Panc1 (cell line): ENCODE measurements at regions not wholly inside any gene's neighbourhood (a gene's known extent, or its start where the extent isn't known, plus 50 kb on each side); places are given as distances from the start of the nearest gene placed in this dataset.

Source experiments
- ATAC-seq: fragments of 200-7000 bp; cut with Tn5 transposase; 2 replicates; pipeline ENCODE4 v1.9.1; 2020; ENCODE audit warnings: mild to moderate bottlenecking, moderate library complexity
- BruUV-seq: library from RNA; stranded (reverse); fragments of 400-500 nt; replicated peaks from 2 replicates; lab custom pipeline; 2021; lab: Mats Ljungman, UMichigan
- CTCF ChIA-PET: fragments of 300-600 bp; sonication (Branson Sonifier 250); formaldehyde crosslinking; loops from one replicate; lab custom pipeline; 2022; ENCODE audit warnings: antibody characterized with exemption; lab: Charles Lee
- POLR2A ChIA-PET: fragments of 300-600 bp; sonication (Branson Sonifier 250); formaldehyde crosslinking; loops from one replicate; lab custom pipeline; 2022; ENCODE audit warnings: antibody characterized with exemption; lab: Charles Lee
- DNase-seq: peaks from one replicate; pipeline ENCODE4 v3.0.0-alpha.2; 2010; ENCODE audit warnings: low read depth, low spot score
- H3K27ac ChIP-seq: 2 replicates; pipeline ENCODE4 v1.5.1; 2011; ENCODE audit warnings: mild to moderate bottlenecking, low read length, inconsistent platforms
- H3K27me3 ChIP-seq: fragments of 200-500 bp; sonication (Bioruptor generic); 2 replicates; pipeline ENCODE4 v1.6.0; 2014; ENCODE audit warnings: low read length, inconsistent platforms; ENCODE audit not compliant: control insufficient read depth, insufficient read depth
- H3K36me3 ChIP-seq: fragments of 200-500 bp; sonication (Bioruptor generic); 2 replicates; pipeline ENCODE4 v1.5.1; 2014; ENCODE audit warnings: inconsistent platforms, mild to moderate bottlenecking, low read length, moderate library complexity; ENCODE audit not compliant: control insufficient read depth, insufficient read depth
- H3K4me1 ChIP-seq: 2 replicates; pipeline ENCODE4 v1.5.1; 2011; ENCODE audit warnings: inconsistent platforms, mild to moderate bottlenecking, low read length, moderate library complexity; ENCODE audit not compliant: control insufficient read depth, insufficient read depth
- H3K4me3 ChIP-seq, 2 experiments: 2 replicates each; pipeline ENCODE4 v1.5.1; 2011 to 2012; ENCODE audit warnings: low read depth in 2 of 2, low read length in 2 of 2, mild to moderate bottlenecking in 2 of 2, inconsistent platforms in 1 of 2, moderate library complexity in 1 of 2
- H3K9me3 ChIP-seq: fragments of 200-500 bp; sonication (Bioruptor generic); 2 replicates; pipeline ENCODE4 v1.5.1; 2014; ENCODE audit warnings: low read depth, mild to moderate bottlenecking, inconsistent platforms, low read length, moderate library complexity; ENCODE audit not compliant: control insufficient read depth, insufficient read depth
- CTCF ChIP-seq: fragments of 450-650 bp; IDR thresholded peaks from 2 replicates; pipeline ENCODE4 v1.5.1; 2017; ENCODE audit warnings: mild to moderate bottlenecking
- POLR2AphosphoS5 ChIP-seq: IDR thresholded peaks from 2 replicates; pipeline ENCODE4 v1.6.1; 2012; ENCODE audit warnings: mild to moderate bottlenecking, low read depth, low read length, moderate library complexity
- REST ChIP-seq, 2 experiments: IDR thresholded peaks; 2 replicates each; pipeline ENCODE4 v1.6.1; 2011 to 2012; ENCODE audit warnings: low read depth in 2 of 2, control low read depth in 1 of 2, low read length in 1 of 2, mild to moderate bottlenecking in 1 of 2, moderate library complexity in 1 of 2; ENCODE audit not compliant: insufficient read depth in 1 of 2
- SIN3A ChIP-seq: IDR thresholded peaks from 2 replicates; pipeline ENCODE4 v1.6.1; 2012; ENCODE audit warnings: low read depth, mild to moderate bottlenecking, low read length, moderate library complexity, borderline replicate concordance; ENCODE audit not compliant: insufficient read depth
- TCF7L2 ChIP-seq: IDR thresholded peaks from 2 replicates; pipeline ENCODE4 v1.6.1; 2011; ENCODE audit warnings: mild to moderate bottlenecking, low read depth, low read length, inconsistent platforms
- in situ Hi-C: cut with HindIII; loops from 2 replicates; pipeline ENCODE4 v1.10.0; 2016; ENCODE audit warnings: low sequenced_read_pairs, low pct_unique_long_range_greater_than_20kb
- intact Hi-C: fragments of 100-400 bp; cut with micrococcal nuclease; formaldehyde crosslinking; loops from one replicate; pipeline ENCODE4 v1.10.0; 2022; ENCODE audit not compliant: unreplicated experiment

GRCh38 chr3:127339016-127339415 lies 51.2 kb upstream of the PRR20G start:
- no peak overlapping the region for H3K27ac ChIP-seq
- H3K27me3 ChIP-seq: peaks cover 3% of the 10 kb centered on the region; the same call in 1 of the 2 replicates
- CTCF ChIA-PET: no interaction called here

GRCh38 chr3:127337911-127338531 lies 50.2 kb upstream of the PRR20G start:
- in situ Hi-C loops (no loop called here), intact Hi-C loops (no loop called here)
- BruUV-seq: no TSS peak
- H3K27me3 ChIP-seq: peaks cover 3% of the 10 kb centered on the region; the same call in 1 of the 2 replicates
- no peak overlapping the region for H3K4me3 ChIP-seq
- DNase-seq (no peak), ATAC-seq (no peak)
- no peaks in the 10 kb centered on the region for H3K9me3 ChIP-seq
- TF ChIP-seq SIN3A (no peak), REST (IDR thresholded peaks at IDR 0.05; ENCODE audit: insufficient read depth in 1 of 2, low read depth in 2 of 2, low read length in 1 of 2) (no peak), TCF7L2 (no peak), POLR2AphosphoS5 (no peak), CTCF (no peak)
- ChIA-PET POLR2A (no interaction called here), CTCF (no interaction called here)
- H3K36me3 ChIP-seq: no peaks in the 10 kb centered on the region
- no peaks in the 10 kb centered on the region for H3K4me1 ChIP-seq
- H3K27ac ChIP-seq: no peak overlapping the region

More at GRCh38 chr3:127339016-127339415, 51.2 kb upstream of the PRR20G start:
- DNase-seq (no peak), ATAC-seq (no peak)
- H3K4me1 ChIP-seq: no peaks in the 10 kb centered on the region
- H3K9me3 ChIP-seq: no peaks in the 10 kb centered on the region
- POLR2A ChIA-PET: no interaction called here
- in situ Hi-C loops: no loop called here
- TF ChIP-seq CTCF: no peak
- intact Hi-C loops: no loop called here
- BruUV-seq: no TSS peak
- H3K36me3 ChIP-seq: no peaks in the 10 kb centered on the region
- no peak overlapping the region for H3K4me3 ChIP-seq
